NOMO-1 treated with dmso at 0.1 percent for 144 hours (cell line): ENCODE measurements at regions not wholly inside any gene's neighbourhood (a gene's known extent, or its start where the extent isn't known, plus 50 kb on each side); places are given as distances from the start of the nearest gene placed in this dataset.

Experiments
- DNase-seq: peaks from one replicate; lab custom pipeline; 2025; ENCODE audit not compliant: unreplicated experiment; lab: John Stamatoyannopoulos, UW

DNA sequence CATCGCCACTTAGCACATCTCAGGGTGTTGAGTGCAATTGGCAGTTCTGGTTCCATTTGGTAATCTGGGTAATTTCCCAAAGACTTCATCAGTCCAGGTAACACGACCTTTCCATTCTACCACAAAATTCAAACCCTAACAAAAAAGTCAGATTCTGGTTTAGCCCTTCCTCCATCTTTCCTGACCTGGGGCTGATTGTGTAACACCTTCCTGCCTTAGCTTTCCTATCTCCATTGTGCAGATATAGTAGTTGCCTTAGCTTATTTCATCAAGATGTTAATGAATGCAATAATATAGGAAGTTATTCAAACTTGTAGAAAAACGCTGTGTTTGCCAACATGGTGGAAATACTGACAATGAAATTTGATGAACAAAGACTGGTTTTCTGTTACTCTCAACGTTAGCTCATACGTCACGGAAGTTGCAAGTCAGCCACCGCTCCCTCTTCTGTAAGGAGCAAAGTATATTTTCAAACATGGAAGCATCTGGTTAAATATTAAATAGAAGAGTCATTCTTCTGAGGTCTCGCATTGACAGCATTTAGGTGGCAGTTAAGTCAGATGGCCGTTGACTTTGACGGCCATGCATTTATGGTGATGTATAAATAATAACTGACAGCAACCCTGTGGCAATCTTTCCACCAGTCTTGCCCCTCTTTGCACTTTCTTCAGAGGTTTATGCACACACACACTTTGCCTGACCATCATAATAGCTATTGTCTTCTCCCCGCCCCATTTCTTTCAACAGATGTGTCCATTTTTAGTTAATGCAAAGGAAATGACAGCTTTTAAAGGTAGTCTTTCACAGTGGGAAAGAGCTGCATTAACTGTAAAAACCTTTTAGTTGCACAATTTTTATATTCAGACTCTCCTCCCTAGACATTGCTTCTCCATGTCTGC is 205.1 kb upstream of the BMPER start:
- DNase-seq = no peak

DNA sequence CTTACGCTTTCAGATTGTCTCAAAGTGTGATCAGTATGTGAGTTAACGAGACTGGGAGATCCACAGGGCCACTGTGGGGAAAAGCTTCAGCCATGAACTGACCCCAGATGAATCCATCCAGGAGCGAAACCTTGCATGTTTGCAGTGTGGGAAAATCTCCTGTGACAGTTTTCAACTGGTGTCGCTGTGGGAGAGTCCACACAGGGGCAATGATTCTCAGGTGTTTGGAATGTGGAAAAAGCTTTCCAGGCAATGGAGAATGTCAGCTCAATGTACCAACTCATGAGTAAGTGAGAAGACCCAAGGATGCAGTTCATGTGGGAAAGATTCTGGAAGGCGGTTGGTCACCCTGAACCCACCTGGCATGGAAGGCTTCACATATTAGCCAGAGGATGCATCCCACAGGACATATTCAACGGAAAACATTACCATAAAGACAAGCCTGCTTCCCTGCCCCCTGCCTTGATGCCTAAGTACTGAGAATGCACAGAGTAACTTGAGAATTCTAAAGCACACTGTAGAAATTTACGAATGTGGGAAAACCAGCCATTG is 204.1 kb upstream of the BMPER start:
- no peak for DNase-seq

DNA sequence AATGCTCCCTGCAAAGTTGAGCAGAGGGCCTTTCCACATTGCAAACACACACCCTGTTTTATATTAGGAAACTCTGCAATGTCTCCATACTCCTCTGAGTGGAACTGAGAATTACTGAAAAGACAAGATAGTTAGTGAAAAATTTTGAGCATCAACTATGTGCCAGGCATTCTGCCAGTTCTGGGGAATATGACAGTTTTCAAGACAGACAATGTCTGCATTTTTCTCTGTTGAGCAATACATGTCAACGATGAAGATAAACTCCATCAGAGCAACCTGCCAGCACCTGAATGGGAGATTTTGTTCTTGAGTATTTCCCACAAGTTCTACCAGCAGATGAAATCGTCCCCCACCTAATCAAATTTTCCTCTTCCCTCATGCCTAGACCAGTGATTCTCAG is 203.4 kb upstream of the BMPER start:
- DNase-seq = no peak

DNA sequence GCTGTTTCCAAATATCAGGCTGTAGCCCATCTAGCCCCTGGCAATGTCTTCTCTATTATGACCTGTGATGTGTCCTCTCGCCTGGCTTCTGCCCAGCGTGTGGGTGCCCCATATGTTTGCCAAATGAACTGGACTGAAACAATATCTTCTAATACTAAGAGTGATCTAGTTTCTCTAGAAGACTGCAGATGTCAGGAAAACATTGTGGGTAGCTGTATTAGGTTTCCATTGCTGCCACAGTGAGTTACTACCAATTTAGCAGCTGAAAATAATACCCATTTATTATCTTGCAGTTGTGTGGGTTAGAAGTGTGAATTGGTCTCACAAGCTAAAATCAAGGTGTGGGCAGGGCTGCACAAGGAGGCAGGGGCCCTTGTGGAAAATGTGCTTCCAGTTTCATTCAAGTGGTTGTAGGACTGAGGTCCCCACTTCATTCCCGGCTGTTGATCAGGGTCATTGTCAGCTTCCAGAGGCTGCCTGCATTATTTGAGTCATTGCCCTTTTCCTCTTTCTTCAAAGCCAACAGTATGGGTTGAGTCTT is 202.8 kb upstream of the BMPER start:
- DNase-seq = no peak

DNA sequence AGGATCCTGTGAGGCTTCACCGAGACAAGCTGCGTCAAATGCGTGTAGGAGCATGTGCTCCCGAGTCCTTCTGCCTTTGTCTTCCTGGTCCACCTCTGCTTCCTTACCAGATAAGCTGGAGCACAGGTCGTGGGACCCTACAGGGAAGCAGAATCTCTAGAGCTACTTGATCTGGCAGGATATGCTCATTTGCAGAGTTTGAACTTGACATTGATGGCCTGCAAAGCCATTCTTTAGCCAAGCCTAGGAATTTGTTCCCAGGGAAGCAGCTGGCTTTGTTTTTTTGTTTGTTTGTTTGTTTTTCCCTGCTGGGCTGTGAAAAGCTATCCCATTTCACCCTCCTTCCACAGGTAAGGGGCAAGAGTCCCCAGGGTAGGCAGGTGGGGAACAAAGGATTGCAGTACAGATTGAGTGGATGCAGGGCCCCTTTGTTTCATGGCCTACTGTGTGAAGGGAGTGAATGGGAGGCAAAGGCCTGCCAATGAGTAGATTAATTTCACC is 200.0 kb upstream of the BMPER start:
- no peak for DNase-seq

DNA sequence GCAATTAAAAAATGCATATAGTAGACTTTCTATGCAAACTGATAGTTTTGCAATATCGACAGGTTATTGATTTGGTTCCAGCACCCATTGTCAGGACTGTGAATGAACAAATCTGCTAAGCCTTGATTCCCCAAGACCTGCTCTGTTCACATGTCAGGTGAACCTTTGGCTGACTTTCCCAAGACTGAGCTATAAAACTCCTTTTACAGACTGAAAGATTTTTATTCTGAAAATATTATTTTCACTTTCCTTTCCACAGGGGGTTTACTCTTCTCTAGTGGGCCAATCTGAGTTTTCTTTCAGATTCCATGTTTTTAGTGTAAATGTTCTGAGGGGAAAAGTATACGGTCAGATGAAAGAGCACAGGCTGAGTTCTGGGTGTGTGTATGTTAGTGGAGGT is 199.2 kb upstream of the BMPER start:
- no peak for DNase-seq

DNA sequence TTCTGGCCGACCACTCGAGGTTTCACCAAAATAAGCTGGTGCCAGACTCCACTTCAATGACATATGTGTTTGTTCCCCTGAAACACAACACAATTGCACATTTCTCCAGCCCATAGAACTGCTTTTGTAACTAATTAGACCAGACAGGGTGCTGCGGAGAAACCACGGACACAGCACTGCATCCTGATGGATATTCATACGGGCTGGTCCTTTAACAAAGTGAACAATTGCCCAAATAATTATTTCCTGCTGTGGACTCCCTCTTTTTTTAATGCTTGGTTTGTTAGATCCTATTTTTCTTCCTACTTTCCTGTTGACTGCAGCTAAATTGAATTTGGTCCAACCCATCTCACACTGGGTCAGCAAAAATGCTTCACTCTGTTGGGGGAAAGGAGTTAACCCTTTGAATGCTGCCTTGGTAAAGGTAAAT is 198.6 kb upstream of the BMPER start:
- no peak for DNase-seq

DNA sequence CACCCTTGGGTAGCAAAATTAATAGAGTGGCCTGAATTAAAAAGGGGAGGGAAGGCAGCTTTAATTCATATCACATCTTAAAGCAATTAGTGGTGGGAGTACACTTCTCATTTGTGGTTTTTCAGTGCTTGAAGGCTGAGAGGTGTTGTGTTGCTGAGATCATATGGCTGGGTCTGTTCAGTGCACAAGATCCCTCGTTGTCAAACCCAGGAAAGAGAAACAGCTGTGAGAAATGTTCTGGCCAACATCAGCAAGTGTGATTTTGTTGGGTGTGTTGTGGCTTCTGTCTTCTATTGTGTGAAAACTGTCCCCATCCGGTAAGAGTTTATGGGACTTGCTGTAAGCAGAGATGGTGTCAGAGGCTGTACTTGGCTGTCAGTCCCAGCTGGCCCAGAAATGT is 197.9 kb upstream of the BMPER start:
- DNase-seq = no peak

DNA sequence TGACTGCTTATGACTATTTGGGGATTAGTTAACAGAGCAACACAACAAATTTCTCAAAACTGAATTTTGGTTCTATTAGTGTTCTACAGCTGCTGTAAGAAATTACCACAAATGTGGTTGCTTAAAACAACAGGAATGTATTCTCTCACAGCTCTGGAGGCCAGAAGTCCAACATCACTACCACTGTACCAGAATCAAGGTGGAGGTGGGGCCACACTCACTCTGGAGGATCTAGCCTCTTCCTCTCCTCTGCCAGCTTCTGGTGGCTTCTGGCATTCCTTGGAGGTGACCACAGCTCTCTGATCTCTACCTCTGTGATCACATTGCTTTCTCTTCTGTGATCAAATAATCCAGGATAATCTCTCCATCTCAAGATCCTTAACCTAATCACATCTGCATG is 194.7 kb upstream of the BMPER start:
- no peak for DNase-seq

DNA sequence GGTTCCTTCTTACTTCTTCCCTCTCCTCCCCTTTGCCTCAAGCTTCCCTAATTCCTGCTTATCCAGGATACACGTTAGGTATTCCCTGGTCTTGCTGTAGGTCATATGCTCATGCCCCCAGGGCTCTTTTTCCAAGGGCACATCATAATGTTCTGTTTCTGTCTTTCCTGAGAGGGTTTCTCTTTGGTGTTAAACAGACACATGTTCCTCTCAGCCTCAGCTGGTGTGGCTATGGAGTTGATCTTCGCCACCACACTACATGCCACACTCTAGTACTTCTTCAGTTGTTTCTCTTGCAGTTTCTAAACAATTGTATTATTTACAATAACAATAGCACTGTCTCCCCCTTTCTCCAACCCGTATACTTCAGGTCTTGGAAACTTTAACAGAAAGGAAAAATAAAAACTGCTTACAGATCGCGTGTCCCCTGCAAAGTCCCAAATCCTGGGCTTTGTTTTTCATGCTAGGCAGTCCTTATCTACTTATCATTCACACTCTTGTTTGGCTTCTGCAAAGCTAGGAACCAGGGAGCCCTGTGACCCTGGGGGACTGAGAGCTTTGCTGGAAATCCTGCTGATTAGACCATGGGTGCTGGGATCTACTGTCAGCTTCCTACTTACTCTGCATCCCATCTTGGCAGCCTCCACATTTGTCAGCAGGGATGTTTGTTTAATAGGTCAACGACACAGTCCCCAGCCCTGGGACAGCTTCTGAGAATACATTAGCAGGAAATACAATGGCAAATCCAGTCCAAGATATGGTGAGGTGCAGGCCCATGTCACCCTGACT is 193.9 kb upstream of the BMPER start:
- no peak for DNase-seq

DNA sequence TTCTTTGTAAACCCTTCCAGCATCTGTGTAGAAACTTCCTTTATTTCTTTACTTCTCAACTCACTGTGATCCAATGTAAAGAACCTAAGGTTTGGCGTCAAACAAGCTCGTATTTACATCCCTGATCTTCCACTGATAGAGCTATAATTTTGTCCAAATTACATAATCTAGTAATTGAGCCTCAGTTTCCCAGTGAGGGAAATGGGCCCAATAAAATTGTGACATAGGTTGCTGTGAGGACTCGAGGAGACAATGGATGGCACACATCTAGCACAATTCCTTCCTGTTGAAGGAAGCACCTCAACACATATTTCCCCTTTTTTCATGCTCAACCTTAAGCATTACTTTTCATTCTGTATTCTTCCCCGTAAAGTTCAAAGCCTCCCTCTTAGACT is 193.3 kb upstream of the BMPER start:
- DNase-seq = no peak

DNA sequence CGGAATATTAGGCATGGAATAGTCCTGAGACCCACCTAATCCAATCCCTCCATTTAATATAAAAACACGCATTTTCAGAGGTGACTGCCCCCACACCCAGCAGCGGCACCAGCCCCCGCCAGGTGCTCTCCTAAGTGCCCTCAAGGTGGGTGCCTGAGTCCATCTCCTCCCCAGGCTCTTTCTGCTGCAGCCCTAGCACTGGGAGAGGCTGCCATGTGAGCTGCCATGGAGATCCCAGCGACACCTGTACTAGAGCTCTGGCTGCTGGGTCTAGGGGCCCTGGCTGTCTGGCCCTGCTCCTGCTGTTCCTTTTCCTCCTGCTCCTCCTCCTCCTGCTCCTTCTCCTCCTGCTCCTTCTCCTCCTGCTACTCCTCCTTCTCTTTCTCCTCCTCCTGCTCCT is 191.1 kb upstream of the BMPER start:
- DNase-seq = no peak

DNA sequence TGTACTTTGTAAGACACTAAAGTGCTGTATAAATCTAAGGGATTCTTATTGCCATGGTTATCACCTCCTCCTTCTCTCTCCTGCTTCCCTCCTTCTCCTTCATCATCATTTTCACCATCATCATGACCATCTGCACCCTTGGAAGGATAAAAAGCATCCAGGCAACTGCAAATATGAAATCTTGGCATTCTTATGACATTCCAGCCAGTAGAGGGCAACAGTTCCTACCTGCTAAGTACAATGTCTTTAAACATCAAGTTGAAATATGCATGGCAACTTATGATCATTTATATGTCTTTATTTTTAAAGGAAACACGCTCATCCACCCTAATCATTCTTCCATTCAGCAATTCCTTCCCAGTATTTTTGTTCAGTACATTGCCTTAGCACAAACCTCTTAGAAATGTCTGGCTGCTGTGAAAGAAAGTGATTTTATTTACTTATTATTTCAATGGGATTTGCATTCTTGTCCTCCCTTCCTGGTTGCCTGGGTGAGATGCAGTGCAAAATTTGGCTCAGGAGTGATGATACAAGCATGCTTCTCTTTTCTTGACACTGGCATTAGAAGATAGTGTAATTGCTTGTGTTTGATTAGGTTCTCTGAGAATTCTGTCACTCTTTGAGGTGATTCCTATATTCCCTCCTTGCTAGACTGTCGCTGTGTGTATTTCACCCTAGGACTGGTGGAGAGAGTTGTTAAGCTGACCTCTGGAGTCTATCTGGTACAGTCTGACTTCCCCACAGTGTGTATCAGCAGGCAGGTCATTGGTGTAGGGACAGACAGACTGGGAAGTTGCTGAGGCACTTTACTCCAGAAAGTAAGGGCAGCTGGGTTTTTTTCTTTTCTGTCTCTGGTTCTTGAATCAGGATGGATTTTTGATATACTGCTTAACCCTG is 188.5 kb upstream of the BMPER start:
- DNase-seq = no peak

DNA sequence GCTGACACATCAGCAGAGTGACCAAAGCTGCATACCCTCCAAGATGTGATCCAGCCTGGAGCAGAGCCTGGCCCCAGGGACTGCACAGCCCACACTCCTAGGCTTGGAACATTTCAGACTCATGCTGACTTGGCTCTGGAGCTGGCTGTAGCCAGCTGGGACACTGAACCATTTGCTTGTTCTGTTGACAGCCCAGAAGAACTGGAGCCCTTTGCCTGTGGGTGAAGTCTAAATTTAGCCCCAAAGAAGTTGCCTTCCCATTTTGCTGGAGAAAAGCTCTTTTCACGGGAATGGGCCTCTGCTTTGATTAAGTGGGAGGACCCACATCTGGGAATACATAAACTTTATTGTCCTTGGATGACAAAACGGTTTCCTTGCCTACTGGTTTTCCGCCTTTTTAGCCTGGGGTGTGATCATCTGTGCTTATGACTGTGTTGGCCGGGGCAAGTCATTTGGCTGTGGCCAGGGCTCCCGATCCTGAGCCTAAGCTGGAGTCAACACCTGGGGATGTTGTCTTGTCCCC is 186.2 kb upstream of the BMPER start:
- no peak for DNase-seq

DNA sequence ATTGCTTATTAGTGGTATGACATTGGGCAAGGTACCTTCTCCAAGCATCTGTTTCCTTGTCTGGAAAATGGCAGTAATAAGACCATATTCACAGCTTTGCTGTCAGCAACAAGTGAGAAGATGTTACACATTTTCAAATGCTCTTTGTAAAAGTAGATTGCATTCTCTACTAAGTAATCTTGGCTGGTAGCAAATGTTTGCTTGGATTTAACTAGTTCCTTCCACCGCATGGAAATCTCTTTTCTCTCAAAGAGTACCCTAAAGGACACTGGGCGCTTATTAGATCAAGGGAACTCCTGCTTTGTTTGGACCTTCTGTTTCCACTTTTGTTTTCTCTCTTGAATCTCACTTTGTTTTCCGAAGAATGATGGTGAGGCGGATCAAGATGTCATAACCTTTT is 185.2 kb upstream of the BMPER start:
- DNase-seq = no peak

DNA sequence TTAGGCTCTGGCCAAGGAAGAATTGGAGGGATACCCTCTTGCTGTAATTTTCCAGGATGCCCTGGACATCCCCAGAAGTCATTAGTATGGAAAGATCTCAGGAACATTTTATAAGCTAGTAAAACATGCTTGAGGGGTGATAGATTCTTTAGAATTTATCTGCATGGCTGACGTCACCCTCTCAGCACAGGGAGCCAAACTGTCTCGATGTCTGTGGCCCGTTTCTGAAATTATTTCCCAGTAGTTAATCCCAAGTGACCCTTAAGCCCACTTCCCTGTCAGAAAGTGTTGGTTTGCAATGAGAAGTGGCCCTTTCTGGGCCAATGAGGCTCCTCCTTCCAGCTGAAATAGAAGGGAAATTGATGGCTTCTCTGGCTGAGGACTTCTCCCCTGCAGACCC is 184.5 kb upstream of the BMPER start:
- DNase-seq = no peak

DNA sequence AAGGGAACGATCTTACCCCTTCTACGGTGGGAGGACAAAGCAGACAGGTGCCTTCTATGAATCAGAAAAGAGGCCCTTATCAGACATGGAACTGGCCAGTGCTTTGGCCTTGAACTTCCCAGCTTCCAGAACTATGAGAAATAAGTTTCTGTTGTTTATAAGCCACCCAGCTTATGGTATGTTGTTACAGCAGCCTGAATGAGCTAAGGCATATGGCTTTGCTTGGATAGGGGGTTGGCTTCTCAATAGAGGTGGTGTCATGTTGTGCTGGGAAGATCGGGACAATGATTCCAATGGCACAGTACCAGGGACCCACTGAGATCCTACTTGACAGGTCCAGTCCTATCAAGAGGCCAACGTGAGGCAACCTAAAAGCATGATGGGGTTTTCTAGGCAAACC is 183.4 kb upstream of the BMPER start:
- no peak for DNase-seq

DNA sequence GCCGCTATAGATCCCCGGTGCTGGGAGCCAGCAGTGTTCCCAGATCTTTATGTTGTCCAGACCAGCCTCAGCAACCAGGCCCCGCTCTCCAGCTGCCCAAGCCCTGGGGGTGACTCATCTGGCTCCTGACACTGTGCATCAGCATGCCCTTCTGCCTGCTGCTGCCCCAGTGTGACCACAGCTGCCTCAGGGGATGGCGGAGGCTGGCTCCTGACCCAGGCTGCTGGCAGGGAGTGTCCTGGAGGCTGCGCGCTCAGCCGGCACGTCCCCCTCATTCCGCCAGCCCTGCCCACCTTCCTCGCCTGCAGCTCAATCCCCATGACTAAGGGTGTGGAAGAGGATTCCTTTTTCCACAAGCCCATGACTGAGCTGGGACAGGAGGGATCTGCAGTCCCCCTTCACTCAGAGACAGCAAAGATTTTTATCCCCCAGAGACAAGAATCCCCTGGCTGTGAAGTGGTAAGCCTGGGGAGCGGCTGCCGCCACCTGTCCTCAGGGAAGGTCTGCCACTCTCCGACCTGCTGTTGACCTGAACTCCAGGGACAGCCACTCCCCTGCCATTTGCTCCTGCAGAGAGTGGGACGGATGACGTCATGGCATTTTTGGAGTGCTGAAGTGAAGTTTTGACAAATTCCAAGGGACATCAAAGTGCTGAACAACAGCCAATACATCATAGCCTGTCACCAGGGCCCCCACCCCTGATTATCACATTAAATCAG is 182.8 kb upstream of the BMPER start:
- no peak for DNase-seq

DNA sequence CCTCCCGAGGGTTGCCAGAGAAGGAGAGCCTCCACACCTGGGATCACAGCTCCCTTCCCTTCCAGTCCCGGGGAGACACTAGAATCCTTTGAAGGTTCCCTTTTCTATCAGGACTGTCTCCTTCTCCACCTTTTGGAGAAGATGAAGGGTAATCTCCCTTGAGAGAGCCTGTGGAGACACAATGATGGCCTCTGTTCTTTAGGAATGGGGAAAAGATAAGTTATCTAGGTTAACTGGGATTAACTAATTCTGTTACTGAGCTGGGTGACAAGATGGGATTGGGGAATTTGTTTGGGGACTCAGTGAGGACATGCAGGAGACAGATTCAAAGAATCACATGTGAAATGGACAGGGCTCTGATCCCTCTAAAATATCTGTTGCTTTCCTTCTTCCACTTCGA is 181.1 kb upstream of the BMPER start:
- DNase-seq = no peak
